HepG2 (cell line): ENCODE measurements at regions not wholly inside any gene's neighbourhood (a gene's known extent, or its start where the extent isn't known, plus 50 kb on each side); places are given as distances from the start of the nearest gene placed in this dataset.
"Not testable (repeated sequence)": the region's sequence is repeated elsewhere in the genome, so short reads cannot be mapped to it uniquely, and the experiment has no call there.

Experiments used
- DPF2 ChIP-seq: sonication (generic); formaldehyde crosslinking; IDR thresholded peaks from 2 replicates; pipeline ENCODE4 v1.4.0; 2020; ENCODE audit warnings: mild to moderate bottlenecking, low read depth, missing genetic modification reagents, borderline replicate concordance
- NR2C2 ChIP-seq: sonication (generic); formaldehyde crosslinking; IDR thresholded peaks from 2 replicates; pipeline ENCODE4 v1.4.0; 2020; ENCODE audit warnings: missing genetic modification reagents, mild to moderate bottlenecking, moderate library complexity, borderline replicate concordance
- U2AF1 ChIP-seq: fragments of 200-400 bp; formaldehyde crosslinking; optimal IDR thresholded peaks from 2 replicates; pipeline ENCODE3; 2017; ENCODE audit warnings: mild to moderate bottlenecking, low read depth, low read length
- YY1 ChIP-seq: IDR thresholded peaks from 2 replicates; pipeline ENCODE4 v1.6.1; 2011; ENCODE audit warnings: low read length, low read depth, moderate library complexity, mild to moderate bottlenecking; ENCODE audit not compliant: insufficient read depth, insufficient replicate concordance
- ZNF143 ChIP-seq: sonication (generic); formaldehyde crosslinking; IDR thresholded peaks from 2 replicates; pipeline ENCODE4 v1.4.0; 2020; ENCODE audit warnings: missing genetic modification reagents

DNA sequence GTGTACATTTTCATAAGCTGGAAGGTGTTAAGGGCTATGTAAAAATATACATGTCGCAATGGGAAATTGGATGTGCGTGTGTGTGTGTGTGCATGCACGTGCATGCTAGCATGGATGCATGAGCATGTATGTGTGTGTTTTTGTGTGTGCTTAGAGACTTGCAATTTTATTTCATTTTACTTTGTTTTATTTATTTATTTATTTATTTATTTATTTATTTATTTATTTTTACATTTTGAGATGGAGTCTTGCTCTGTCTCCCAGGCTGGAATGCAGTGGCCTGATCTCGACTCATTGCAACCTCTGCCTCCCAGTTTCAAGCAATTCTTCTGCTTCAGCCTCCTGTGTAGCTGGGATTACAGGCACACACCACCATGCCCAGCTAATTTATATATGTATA is 50.4 kb upstream of the CDH9 start:
- not testable (repeated sequence) for TF ChIP-seq U2AF1; NR2C2; ZNF143 (CRISPR knock-in tag); DPF2 (CRISPR knock-in tag); YY1
